ENCODE measurements at regions not wholly inside any gene's neighbourhood (a gene's known extent, or its start where the extent isn't known, plus 50 kb on each side); places are given as distances from the start of the nearest gene placed in this dataset.

DNA sequence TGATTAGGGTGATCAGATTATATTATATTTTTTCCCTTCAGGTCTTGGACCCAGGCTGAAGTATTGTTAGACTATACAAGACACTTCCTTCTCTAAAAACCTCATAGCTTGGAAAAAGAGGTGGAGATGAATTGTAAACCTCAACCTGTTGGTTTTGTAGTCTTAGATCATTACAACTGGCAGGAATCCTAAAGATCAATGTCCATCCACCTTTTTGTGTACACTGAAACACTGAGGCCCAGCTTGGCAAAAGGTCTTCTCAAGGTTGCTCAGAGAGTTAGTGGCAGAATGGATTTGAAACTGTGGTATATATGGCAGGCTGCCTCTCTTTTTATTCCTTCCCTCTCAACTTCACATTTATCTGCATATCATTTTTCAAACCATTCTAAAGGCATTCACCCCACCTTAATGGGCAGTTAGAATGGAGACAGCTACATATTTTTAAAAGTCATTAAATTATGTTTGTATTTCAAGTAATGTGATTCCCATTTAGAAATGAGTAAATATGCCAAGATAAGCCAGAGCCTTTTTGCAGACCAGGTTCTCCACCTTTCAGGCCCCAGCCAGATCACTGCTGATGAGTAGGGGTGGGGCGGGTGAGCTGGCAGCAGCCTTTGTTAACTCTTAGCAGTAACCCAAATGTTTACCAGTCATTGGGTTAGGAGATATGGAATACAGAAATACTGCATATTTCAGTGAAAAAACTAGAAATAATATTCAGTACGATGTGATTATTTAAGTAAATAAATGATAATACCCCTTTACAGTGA, 243.2 kb upstream of the F9 start:
- no peak for DNase-seq

DNA sequence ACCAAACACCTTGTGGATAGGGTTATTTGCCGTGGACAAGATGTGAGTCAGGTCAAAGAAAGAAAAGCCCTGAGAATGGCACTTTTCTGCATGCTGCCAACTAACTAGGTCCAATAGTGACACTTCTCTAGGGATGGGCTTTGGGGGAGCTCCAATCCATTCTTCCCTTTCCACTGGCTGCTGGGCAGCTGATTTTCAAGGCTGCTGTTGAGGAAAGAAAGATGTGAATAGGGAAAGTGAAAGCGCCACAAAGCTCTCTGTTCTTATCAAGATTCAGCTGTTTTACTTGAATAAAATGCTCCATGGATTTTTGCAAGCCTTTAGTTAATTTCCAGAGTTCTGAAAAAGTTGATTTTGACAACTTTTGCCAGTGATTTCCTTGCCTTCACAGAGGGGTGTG, 244.2 kb upstream of the F9 start:
- no peak for DNase-seq

DNA sequence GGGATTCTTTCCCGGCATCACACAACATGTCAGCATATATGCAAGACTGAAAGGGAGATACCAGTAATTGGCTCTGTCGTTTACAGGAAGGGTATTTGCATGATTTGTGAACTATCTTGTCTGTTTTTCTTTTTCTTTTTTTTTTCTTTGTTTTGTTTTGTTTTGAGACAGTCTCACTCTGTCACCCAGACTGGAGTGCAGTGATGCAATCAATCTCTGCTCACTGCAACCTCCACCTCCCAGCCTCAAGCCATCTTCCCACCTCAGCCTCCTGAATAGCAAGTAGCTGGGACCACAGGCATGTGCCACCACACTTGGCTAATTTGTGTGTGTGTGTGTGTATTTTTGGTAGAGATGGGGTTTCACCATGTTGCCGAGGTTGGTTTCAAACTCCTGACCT, 262.7 kb upstream of the F9 start:
- DNase-seq, result no peak

DNA sequence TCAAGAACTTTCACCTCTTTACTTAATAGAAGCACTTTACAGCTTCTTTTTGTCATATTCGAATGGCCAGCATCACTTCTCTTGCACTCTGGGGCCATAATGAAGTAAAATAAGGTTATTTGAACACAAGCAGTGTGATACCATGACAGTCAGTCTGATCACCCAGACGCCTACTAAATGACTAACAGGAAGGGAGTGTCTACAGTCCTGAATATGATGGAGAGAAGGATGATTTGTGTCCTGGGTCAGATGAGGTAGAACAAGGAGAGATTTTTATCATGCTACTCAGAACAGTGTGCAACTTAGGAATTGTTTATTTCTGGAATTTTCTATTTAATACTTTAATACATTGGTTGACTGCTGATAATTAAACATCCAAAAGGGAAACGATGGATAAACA, 284.2 kb upstream of the F9 start:
- DNase-seq, result no peak

DNA sequence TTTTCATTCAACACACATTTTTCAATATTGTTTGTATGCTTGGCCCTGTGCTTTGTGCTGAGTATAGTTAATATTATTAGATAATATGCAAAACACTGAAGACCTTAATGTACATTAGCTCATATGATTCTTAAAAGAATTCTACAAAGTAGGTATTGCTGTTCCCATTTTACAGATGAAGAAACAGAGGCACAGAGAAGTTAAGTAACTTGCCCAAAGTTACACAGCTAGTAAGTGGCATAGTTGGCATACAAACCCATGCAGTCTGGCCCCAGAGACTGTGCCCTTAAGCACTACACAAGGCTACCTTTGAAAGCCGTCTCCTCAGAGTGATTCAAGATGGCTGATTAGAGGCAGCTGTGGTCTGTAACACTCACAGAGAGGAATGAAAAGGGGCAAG, 293.4 kb upstream of the F9 start:
- DNase-seq, result no peak

DNA sequence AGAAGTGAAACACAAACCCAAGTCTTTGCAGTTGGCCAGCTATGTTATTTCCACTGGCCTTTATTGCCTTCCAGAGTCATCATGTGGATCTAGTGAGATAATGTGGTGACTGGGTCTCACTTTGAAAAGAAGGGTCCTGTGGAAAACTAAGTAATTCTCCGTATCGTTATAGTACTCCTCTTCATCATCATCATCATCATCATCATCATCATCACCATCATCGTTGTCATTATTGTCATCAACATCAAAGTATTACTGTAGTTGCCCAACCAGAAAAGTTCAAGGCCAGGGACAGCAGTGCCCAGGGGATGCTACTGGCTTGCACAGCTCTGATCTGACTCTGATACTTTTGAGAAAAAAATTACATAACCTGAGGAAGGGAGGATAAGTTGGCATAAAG, 295.6 kb upstream of the F9 start:
- DNase-seq, result no peak

DNA sequence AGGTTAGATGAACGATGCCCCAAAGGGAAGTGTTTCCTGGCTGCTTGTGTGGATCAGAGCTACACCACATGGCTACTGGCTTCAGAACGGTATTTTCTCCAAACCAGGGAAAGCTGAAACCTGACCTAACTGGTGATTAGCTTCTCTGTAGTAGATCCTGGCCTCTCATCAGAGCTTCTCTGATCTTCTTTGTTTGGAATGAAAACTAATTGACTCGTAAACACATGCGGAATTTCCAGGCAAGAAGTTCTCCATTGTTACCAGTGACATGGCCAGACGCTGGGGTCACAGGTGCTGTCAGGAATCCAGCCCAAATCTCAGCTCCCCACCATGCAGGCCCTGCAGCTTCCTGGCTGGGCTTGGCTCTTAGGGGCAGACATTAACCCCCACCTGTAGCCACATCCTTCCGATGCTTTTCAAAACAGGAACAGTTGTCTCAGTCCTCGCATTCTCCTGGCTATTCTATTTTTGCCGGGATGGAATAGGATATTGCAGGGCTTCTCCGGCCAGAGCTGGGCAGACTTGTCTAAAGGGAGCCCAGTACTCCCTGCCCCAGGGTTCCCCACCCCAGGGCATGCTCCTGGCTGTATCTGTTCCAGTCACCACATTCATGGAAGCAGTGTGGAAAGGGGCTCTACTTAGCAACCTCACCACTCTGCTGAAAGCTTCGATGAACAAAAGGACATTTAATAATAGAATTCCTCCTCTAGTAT, 305.4 kb upstream of the F9 start:
- no peak for DNase-seq

DNA sequence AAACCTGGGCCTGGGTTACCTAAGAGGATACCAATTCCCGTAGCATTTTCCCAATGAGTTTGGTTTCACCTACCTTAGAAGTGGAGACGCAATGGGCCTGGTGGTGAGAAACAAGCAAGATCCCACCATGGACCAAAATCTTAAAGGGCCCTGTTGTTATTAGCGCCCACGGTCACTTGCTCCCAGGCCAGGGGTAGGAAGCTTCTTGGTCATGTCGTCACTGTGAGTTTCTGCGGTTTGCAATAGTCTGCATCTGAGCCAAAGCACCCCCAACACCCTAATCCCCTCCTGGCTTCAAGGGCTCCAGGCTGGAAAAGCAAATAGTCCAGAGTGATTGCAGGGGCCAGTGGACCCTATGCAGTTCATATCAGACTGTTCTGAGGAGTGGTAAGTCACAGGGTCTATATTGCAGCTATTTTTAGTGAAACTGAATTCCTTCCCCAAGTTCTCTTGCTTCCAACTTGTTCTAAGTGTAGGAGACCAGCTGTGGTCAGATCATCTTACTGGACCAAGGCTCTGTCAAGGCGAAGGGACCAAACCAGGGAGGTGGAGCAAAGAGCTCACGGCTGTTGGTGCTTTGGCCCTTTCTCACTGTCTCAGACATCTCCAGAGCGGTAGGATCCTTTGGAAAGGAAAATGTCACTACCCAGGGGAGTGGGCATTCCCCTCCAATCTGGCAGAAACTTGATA, 307.9 kb upstream of the F9 start:
- no peak for DNase-seq

DNA sequence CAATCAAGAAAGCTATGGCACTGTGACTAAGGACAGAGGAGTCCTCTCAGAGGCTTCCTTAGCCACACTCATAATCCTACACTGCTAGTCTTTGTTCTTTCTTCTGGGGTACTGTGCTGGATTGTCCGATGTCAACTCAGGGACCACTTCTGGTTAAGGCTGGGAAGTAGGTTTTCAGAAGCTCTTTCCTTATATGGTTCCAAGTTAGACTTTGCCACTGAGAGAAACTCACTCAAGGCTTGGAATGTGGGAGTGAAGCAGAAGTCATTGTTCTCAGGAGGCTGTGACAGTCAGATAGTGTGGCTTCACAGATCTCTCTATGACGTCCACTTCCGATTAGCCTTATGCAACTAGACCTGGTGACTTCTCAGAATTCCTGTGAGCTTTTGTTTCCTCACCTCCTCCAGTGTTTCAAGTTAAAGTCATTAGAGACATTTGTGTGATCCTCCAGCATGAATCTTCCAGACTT, 317.3 kb upstream of the F9 start:
- no peak for DNase-seq

DNA sequence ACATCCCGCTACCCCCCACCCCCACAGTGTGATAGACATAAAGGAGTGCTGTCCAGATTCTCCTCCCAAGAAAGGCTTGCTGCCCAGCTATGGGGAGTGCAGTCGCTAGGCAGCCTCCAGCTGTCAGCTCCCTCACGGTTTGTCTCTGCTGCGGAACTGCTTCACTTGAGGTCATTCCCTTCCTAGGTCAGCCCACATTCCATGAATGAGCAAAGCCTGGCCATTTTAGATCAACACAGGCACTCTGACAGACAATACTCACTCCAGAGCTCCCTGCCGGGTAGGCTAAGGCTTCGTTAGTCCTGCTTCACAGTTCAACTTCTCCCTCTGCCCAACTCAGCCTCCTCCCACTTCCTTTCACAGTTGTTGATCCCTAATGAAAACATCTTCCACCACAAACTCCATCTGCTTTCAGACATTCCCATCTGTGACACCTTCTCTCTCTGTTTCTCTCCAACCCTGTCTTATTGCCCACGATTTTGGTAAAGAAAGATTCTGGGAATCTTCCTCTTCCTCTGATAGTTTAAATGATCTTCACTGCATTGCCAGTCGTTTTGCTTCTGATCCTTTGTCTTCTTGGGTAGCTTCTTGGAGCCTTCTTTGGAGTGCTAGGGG, 318.9 kb upstream of the F9 start:
- no peak for DNase-seq

DNA sequence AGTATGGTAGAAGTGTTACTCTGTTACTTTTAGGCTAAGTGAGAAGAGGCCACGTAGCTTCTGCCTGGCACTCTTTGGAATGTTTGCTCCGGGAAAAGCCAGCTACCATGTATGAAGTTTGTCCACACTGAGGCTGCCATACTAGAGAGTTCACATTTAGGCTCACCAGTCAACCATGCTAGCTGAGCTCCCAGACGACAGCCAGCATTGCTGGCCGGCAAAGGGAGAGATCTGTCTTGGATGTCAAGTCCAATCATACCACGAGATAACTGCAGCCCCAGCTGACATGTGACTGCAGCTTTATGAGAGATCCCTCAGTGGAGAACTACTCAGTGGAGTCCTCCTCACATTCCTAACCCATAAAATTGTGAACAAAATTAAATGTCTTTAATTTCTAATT, 321.2 kb upstream of the F9 start:
- DNase-seq, result no peak

DNA sequence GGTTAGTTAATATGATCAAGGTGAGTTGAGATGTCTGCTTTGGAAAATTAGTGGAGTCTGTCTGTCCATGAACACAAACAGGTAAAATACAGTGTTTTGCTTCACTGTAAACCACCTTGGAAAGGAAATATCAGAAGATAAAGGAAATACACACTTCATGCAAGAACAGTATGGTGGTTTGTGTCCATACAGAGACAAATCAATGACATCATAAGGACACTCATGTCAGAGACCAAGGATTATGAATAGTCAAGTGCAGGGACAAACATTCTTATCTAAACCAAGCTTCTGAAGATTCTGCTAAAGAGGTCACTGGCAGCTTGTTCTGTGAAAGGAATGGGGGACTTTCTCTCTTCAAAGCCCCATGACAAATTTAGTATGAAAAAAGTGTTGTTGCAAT, 322.9 kb upstream of the F9 start:
- no peak for DNase-seq

DNA sequence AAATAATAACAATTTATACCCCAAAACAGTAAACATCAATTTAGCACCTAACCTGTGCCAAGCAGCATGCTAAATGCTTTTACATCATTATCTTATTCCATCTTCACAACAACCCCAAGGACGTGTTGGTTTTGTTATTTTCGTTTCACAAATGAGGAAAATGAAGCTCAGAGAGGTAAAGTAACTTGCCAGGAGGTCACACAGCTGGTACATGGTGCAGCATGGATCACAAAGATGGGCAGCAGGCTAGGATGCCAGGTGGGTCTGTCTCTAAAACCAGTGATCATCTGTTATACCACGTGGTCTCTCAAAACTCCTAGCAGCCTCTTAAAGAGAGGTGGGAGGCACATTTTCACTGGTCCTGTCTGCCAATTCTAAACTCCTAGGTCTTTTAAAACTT, 323.6 kb upstream of the F9 start:
- no peak for DNase-seq

DNA sequence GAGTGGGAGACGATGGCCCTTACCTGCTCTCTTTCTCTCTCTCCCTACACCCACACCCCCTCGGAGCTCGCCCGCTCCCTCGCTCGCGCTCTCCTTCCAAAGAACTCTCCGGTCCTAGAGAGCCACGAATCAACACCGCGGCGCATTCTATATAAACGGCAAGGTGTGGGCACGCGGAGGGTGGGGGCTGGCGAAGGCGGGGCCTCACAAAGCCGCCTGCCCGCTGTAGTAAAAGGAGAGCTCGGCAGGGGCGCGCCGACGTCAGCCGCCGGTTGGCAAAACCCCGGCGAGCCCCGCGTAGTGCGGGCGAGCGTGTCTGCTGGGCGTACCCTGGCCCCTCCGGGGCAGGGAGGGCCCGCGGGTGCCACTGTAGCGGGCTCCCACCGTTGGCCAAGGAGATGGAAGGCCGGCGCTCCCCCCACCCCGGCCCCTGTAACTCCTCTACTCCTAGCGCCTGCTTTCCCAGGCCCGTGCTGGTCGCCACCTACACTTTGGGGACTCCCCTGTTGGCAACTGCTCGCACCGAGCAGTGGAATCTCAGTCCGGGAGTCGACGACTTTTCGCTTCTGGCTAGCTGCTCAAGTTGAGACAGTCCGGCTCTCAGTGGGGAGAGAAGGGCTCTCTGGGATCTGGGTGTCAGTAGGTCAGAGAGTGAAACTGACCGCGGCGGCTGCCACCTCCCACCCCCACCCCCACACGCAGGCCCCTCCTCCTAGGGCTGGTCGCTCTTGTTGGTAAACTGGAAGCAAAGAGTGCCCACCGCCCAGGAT, 325.5 kb upstream of the F9 start:
- DNase-seq, result peak; percentile 58

DNA sequence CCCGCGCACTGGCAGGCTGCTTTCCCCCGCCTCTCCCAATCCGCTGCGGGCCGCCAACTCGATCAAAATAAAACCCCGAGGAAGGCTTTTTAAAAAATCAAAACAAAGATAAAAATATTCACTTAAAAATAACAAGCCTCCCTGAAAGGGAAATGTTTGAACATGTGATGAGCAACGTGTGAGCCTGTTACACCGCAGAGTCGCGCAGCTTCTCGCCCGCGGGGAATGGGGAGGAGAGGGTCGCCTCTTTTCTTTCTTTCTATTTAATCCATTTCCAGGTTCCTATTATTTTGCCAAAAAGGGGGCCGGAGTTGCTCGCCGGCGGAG, 326.0 kb upstream of the F9 start:
- no peak for DNase-seq

DNA sequence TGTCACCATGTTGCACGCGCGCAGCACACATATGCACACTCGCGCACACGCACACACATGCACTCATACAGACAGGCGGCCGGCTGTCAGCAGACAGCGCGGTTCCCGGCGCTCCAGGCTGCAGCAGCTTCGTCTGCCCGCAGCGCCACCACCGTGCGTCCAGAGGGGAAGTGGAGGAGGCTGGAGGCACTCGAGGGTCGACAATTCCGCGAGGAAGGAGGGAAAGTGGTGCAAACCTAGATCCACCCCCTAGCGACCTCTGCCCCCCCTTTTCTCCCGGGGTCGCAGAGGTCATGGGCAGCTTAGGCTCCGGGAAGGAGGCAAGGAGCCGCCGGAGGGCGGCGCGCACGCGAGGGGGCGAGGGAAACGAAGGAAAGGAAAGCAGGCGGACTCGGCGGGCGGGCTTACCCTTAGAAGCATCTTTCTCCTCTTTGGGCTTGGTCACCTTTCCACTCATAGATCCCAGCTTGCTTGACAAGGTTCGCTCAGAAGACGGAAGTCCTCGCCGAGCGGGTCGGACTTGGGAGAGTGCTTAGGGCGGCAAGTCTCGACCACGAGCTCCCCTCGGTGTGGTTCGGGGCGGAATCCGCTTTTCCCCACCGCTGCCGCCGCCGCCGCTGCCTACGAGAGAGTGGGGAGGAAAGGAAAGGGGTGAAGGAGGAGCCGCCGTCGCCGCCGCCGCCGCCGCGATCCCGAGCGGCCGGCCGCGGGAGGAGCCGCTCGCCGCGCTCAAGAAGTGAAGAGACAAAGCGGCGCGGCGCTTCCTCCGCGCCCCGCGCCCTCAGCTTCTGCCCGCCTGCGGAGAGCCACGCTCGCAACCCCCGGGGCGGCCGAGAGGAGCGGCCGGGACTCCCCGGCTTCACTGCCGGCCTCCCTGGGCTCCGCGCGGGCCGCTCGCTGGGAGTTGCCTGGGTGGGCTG, 326.6 kb upstream of the F9 start:
- peak; percentile 40 for DNase-seq

DNA sequence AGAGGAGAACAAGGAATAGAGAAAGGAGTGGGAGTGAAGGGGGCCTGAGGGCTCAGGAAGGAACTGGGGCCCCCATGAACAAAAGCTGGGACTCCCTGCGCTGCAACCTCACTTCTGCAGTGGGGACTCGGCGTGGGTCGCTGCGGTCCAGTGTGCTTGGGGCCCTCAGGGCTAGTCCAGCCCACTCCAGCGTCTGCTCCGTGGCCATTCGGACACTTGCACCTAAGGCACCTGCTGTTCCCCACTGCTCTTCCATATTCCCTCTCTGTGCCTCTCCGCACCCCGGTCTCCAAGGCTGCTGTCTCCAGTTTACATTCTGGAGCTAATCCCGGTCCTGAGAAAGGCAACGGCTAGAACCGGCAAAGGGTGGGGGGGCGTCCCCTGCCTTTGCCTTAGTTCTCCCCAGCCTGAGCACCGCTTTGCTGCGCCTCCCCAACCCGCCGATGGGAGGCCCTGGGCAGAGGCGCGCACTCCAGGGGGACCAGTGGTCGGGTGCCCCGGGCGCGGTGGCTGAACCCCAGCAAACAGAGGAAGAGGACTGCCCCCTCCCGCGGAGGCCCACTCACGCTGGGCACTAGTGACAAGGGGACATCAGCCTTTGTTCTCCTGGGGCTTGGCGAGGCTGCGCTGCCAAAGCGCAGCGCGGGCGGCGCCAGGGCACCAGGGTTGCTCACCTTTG, 327.7 kb upstream of the F9 start:
- no peak for DNase-seq

DNA sequence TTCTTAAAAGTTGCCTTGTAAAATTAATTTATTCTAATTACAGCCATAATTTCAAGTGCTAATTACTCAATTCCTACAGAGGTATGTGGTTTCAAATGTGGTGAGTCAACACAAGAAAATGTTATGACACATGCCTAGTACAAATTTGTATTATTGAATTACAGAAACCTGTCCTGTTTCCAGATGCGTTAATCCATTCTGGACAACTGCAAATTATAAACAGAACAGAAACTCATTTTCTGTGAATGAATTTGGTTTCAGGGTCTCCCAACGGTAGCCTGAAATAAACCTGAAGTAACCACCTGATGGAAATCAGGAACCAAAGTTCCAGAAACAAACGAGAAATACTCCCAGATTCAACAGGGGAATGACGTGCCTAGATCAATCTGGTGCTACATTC, 328.6 kb upstream of the F9 start:
- DNase-seq, result no peak

DNA sequence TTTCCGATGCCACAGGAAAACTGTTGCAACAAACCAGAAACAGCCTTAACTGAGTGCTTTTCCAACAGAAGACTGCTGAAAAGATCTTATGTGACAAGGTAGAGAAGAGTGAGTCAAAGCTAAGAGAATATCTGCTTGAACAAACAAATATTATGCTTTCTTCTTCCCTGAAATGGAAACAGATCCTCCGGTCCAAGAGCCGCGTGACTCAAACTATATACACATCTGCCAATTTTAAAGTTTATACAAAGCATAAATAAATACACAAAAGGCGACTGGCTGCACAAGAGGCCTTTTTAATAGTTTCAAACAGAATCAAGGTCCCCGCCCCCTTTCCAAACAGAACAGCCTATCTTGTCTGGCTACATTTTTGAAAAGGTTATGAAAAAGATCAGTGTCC, 329.7 kb upstream of the F9 start:
- no peak for DNase-seq

DNA sequence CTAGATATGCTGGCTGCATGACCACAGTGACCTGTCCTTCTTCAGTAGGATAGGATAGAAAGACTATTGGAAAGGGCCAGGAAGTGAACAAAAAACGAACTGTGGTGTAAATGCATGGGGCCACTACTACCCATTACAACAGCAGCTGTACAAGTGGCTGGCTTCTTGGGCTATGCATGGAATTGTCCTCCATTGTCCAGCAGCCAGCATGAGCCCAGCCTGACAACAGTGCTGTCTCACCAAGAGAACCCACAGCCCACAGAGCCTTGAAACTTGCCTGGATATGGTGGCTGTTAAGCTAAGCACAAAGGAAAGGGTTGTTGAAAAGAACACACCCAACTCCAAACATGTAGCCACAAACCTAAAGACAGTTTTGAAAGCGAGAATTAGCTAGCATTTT, 330.2 kb upstream of the F9 start:
- DNase-seq, result no peak

DNA sequence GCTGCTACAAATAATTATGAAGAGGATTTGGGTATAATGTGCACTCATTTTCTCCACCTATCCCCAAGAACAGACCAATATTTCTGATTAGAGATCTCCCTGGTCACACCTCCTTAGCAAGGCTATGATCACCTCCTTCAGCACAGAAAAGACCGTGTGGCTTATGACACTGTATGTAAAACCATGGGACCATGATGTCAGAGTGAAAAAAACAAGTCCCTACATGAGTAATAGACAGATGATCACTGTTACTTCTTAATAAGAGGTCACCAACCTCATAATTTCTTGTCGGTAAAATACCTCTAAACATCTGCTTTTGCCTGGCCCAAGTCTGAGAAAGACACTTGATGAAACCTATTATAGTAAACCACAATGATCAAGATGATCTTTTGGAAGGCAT, 330.6 kb upstream of the F9 start:
- DNase-seq, result no peak
